Transverse colon (tissue), 4 donors: ENCODE measurements at regions not wholly inside any gene's neighbourhood (a gene's known extent, or its start where the extent isn't known, plus 50 kb on each side); places are given as distances from the start of the nearest gene placed in this dataset.

Source experiments
- DNase-seq: peaks from one replicate; pipeline ENCODE4 v3.0.0-alpha.2; 2019
- H3K27ac ChIP-seq, 4 donors: fragments of 200-600 bp; sonication (generic); 2 replicates each; pipeline ENCODE4 v1.5.1; 2016 to 2018; ENCODE audit warnings: inconsistent platforms in 4 of 4
- H3K27me3 ChIP-seq: fragments of 200-600 bp; sonication (generic); 2 replicates; pipeline ENCODE4 v1.5.1; 2017; ENCODE audit warnings: inconsistent platforms
- H3K36me3 ChIP-seq, 4 donors: fragments of 200-600 bp; sonication (generic); 2 replicates each; pipeline ENCODE4 v1.5.1; 2017 to 2019; ENCODE audit warnings: inconsistent platforms in 4 of 4
- H3K4me1 ChIP-seq, 4 donors: fragments of 200-600 bp; sonication (generic); 2 replicates each; pipeline ENCODE4 v1.5.1; 2017 to 2020; ENCODE audit warnings: inconsistent platforms in 4 of 4
- H3K4me3 ChIP-seq, 4 donors: fragments of 200-600 bp; sonication (generic); 1 replicate in 1 of 4; 2 replicates in 3 of 4; pipeline versions ENCODE4 v1.5.1 to v1.6.1; 2017 to 2019; ENCODE audit warnings: inconsistent platforms in 4 of 4
- H3K9me3 ChIP-seq, 2 donors: fragments of 200-600 bp; sonication (generic); 2 replicates each; pipeline ENCODE4 v1.5.1; 2017 to 2019; ENCODE audit warnings: inconsistent platforms in 2 of 2
- CTCF ChIP-seq, 5 experiments: fragments of 200-600 bp in 3 of 5; fragments of 450-650 bp in 2 of 5; sonication (generic) in 3 of 5; IDR thresholded peaks; 1 replicate in 2 of 5; 2 replicates in 3 of 5; pipeline ENCODE4 v1.5.1; 2016 to 2017; ENCODE audit warnings: antibody characterized with exemption in 5 of 5, inconsistent platforms in 3 of 5, mild to moderate bottlenecking in 2 of 5, moderate library complexity in 1 of 5
- EP300 ChIP-seq: sonication (generic); formaldehyde crosslinking; IDR thresholded peaks from one replicate; pipeline ENCODE4 v1.6.1; 2017; ENCODE audit warnings: antibody characterized with exemption, low read depth
- POLR2A ChIP-seq: fragments of 450-650 bp; IDR thresholded peaks from one replicate; pipeline ENCODE4 v1.6.1; 2016; ENCODE audit warnings: antibody characterized with exemption, mild to moderate bottlenecking, moderate library complexity
- POLR2AphosphoS5 ChIP-seq, 3 donors: sonication (generic); formaldehyde crosslinking; IDR thresholded peaks; one replicate each; pipeline ENCODE4 v1.6.1; 2016; ENCODE audit warnings: antibody characterized with exemption in 3 of 3
- WGBS, 2 donors: methylation state at CpG; one replicate each; pipeline ENCODE4 v1.1.5; 2018; ENCODE audit warnings: low coverage in 1 of 2; 5-methylcytosine and 5-hydroxymethylcytosine counted together
- in situ Hi-C, 4 donors: fragments of 200-750 bp; cut with MboI; loops; one replicate each; pipeline versions ENCODE4 v1.15.0 to v1.15.1; 2017; ENCODE audit warnings: low sequenced_read_pairs in 3 of 4, low pct_ligation_motif_present in 1 of 4, low pct_unique_long_range_greater_than_20kb in 1 of 4
- intact Hi-C: fragments of 100-400 bp; cut with DNase I; formaldehyde crosslinking; loops from one replicate; pipeline ENCODE4 v1.15.1; 2023; ENCODE audit warnings: low total_unique reads

GRCh38 chr16:86651823-86652222, 73.5 kb downstream of the FOXL1 start:
- no peak overlapping the region for H3K27ac ChIP-seq
- intact Hi-C loops (no loop called here), in situ Hi-C loops (no loop called here)
- WGBS, 2 donors, result 74% methylated on average over 6 of the region's 6 CpGs; no CpG with 5 or more reads in 1 of the 2 donors
- no peaks in the 10 kb centered on the region for H3K9me3 ChIP-seq
- TF ChIP-seq POLR2AphosphoS5 (IDR thresholded peaks at IDR 0.05) (no peak), CTCF (IDR thresholded peaks at IDR 0.05) (no peak), EP300 (no peak), POLR2A (no peak)
- H3K36me3 ChIP-seq, result no peaks in the 10 kb centered on the region
- no peaks in the 10 kb centered on the region for H3K4me1 ChIP-seq
- no peak overlapping the region for H3K4me3 ChIP-seq
- no peak for DNase-seq
- H3K27me3 ChIP-seq, result peaks cover 36% of the 10 kb centered on the region

- no peaks in the 10 kb centered on the region for H3K4me1 ChIP-seq
- H3K27ac ChIP-seq, result no peak overlapping the region
- no peaks in the 10 kb centered on the region for H3K36me3 ChIP-seq
- intact Hi-C loops, result no loop called here
- no peak for DNase-seq
- H3K4me3 ChIP-seq, result no peak overlapping the region
- in situ Hi-C loops, result no loop called here
- 80 to 85% methylated on average over 8 to 13 of the region's 13 CpGs for WGBS, 2 donors
- peaks cover 38% of the 10 kb centered on the region for H3K27me3 ChIP-seq
- TF ChIP-seq POLR2AphosphoS5 (IDR thresholded peaks at IDR 0.05), result no peak
- no peak for TF ChIP-seq POLR2A
- TF ChIP-seq EP300, result no peak
- TF ChIP-seq CTCF (IDR thresholded peaks at IDR 0.05), result no peak
- no peaks in the 10 kb centered on the region for H3K9me3 ChIP-seq
These were observed 75.1 kb downstream of the FOXL1 start for GRCh38 chr16:86653285-86654006.

GRCh38 chr16:86657972-86658371, 79.6 kb downstream of the FOXL1 start:
- Histone ChIP-seq H3K36me3 (no peaks in the 10 kb centered on the region), H3K27ac (no peak overlapping the region), H3K4me3 (no peak overlapping the region), H3K27me3 (peaks cover 46% of the 10 kb centered on the region), H3K9me3 (no peaks in the 10 kb centered on the region), H3K4me1 (no peaks in the 10 kb centered on the region)
- intact Hi-C loops (no loop called here), in situ Hi-C loops (no loop called here)
- TF ChIP-seq POLR2A (no peak), EP300 (no peak), POLR2AphosphoS5 (IDR thresholded peaks at IDR 0.05) (no peak), CTCF (IDR thresholded peaks at IDR 0.05) (no peak)
- WGBS, 2 donors, result 62 to 69% methylated on average over 5 to 6 of the region's 6 CpGs
- DNase-seq, result no peak

- intact Hi-C loops, result no loop called here
- WGBS, 2 donors, result 82 to 100% methylated on average over 3 to 4 of the region's 4 CpGs
- Histone ChIP-seq H3K4me1 (peaks cover 5 to 13% (median 8%) of the 10 kb centered on the region in 4 donors), H3K27me3 (peaks cover 33% of the 10 kb centered on the region), H3K27ac (no peak overlapping the region), H3K4me3 (no peak overlapping the region), H3K9me3 (no peaks in the 10 kb centered on the region), H3K36me3 (no peaks in the 10 kb centered on the region)
- in situ Hi-C loops, result no loop called here
- TF ChIP-seq POLR2A (no peak), POLR2AphosphoS5 (IDR thresholded peaks at IDR 0.05) (no peak), CTCF (IDR thresholded peaks at IDR 0.05) (no peak), EP300 (no peak)
- no peak for DNase-seq
These were observed 82.3 kb downstream of the FOXL1 start for GRCh38 chr16:86660623-86661022.
